ENCODE measurements at regions not wholly inside any gene's neighbourhood (a gene's known extent, or its start where the extent isn't known, plus 50 kb on each side); places are given as distances from the start of the nearest gene placed in this dataset.

- no peak for DNase-seq (ENCODE audit: low spot score)
- Histone ChIP-seq H3K36me3 (no peaks in the 10 kb centered on the region), H3K4me1 (peaks cover 12% of the 10 kb centered on the region), H3K79me2 (ENCODE audit: low read depth) (no peaks in the 10 kb centered on the region), H3K4me3 (no peak overlapping the region), H3F3A (ENCODE audit: low read depth) (no peaks in the 10 kb centered on the region), H3K9ac (no peak overlapping the region), H4K20me1 (ENCODE audit: low read depth) (no peaks in the 10 kb centered on the region), H3K27me3 (no peaks in the 10 kb centered on the region), H3K4me2 (peak overlapping the region; percentile 26), H3K9me3 (ENCODE audit: low read depth) (no peaks in the 10 kb centered on the region), H2AFZ (replicated peaks) (no peak overlapping the region), H3K27ac (no peak overlapping the region)
- Mint-ChIP-seq H3K27me3 (ENCODE audit: insufficient read depth, low read depth) (no peaks in the 10 kb centered on the region), H3K36me3 (no peaks in the 10 kb centered on the region), H3K27ac (no peak overlapping the region), H3K4me1 (peaks cover 1% of the 10 kb centered on the region), H3K4me3 (no peak overlapping the region), H3K9me3 (no peaks in the 10 kb centered on the region)
- TF ChIP-seq EZH2 (IDR thresholded peaks at IDR 0.05): no peak
- TF ChIP-seq CTCF (IDR thresholded peaks at IDR 0.05): no peak
- no peak for TF ChIP-seq EZH2phosphoT487 (IDR thresholded peaks at IDR 0.05)
Observed at GRCh38 chr12:89073027-89073398, 279.3 kb downstream of the DUSP6 start.

GRCh38 chr12:89072294-89073026 lies 279.8 kb downstream of the DUSP6 start:
- Mint-ChIP-seq H3K4me1 (peaks cover 7% of the 10 kb centered on the region), H3K36me3 (no peaks in the 10 kb centered on the region), H3K27me3 (ENCODE audit: insufficient read depth, low read depth) (no peaks in the 10 kb centered on the region), H3K4me3 (no peak overlapping the region), H3K27ac (no peak overlapping the region), H3K9me3 (no peaks in the 10 kb centered on the region)
- Histone ChIP-seq H3K4me1 (peaks cover 12% of the 10 kb centered on the region), H3K79me2 (ENCODE audit: low read depth) (no peaks in the 10 kb centered on the region), H3F3A (ENCODE audit: low read depth) (no peaks in the 10 kb centered on the region), H2AFZ (replicated peaks) (no peak overlapping the region), H3K27ac (no peak overlapping the region), H4K20me1 (ENCODE audit: low read depth) (no peaks in the 10 kb centered on the region), H3K36me3 (no peaks in the 10 kb centered on the region), H3K4me2 (peak overlapping the region; percentile 26), H3K4me3 (no peak overlapping the region), H3K9me3 (ENCODE audit: low read depth) (no peaks in the 10 kb centered on the region), H3K9ac (no peak overlapping the region), H3K27me3 (no peaks in the 10 kb centered on the region)
- peak; percentile 47 for DNase-seq (ENCODE audit: low spot score)
- TF ChIP-seq CTCF (IDR thresholded peaks at IDR 0.05): no peak
- no peak for TF ChIP-seq EZH2phosphoT487 (IDR thresholded peaks at IDR 0.05)
- no peak for TF ChIP-seq EZH2 (IDR thresholded peaks at IDR 0.05)

GRCh38 chr12:89070603-89071002 lies 281.7 kb downstream of the DUSP6 start:
- H3K27me3 Mint-ChIP-seq (ENCODE audit: insufficient read depth, low read depth): no peaks in the 10 kb centered on the region
- H2AFZ ChIP-seq (replicated peaks): no peak overlapping the region
- peaks cover 12% of the 10 kb centered on the region for H3K4me1 ChIP-seq
- no peak overlapping the region for H3K4me2 ChIP-seq
- H3K27ac Mint-ChIP-seq: no peak overlapping the region
- no peaks in the 10 kb centered on the region for H3K9me3 ChIP-seq (ENCODE audit: low read depth)
- TF ChIP-seq EZH2phosphoT487 (IDR thresholded peaks at IDR 0.05) (no peak), CTCF (IDR thresholded peaks at IDR 0.05) (no peak), EZH2 (IDR thresholded peaks at IDR 0.05) (no peak)
- no peak overlapping the region for H3K27ac ChIP-seq
- H3K4me1 Mint-ChIP-seq: peaks cover 9% of the 10 kb centered on the region
- no peak overlapping the region for H3K4me3 ChIP-seq
- no peaks in the 10 kb centered on the region for H3K27me3 ChIP-seq
- no peaks in the 10 kb centered on the region for H4K20me1 ChIP-seq (ENCODE audit: low read depth)
- no peak for DNase-seq (ENCODE audit: low spot score)
- no peaks in the 10 kb centered on the region for H3K36me3 ChIP-seq
- H3K4me3 Mint-ChIP-seq: no peak overlapping the region
- peaks cover 3% of the 10 kb centered on the region for H3K9me3 Mint-ChIP-seq
- H3K36me3 Mint-ChIP-seq: no peaks in the 10 kb centered on the region
- H3K79me2 ChIP-seq (ENCODE audit: low read depth): no peaks in the 10 kb centered on the region
- H3K9ac ChIP-seq: no peak overlapping the region
- H3F3A ChIP-seq (ENCODE audit: low read depth): no peaks in the 10 kb centered on the region
